ENCODE measurements at regions not wholly inside any gene's neighbourhood (a gene's known extent, or its start where the extent isn't known, plus 50 kb on each side); places are given as distances from the start of the nearest gene placed in this dataset.

GRCh38 chr10:8586504-8586903 is 532.0 kb downstream of the GATA3 start:
- TF ChIP-seq RARB (CRISPR knock-in tag; IDR thresholded peaks at IDR 0.05): no peak
- TF ChIP-seq CSDC2 (CRISPR knock-in tag; IDR thresholded peaks at IDR 0.05): no peak
